ENCODE measurements at regions not wholly inside any gene's neighbourhood (a gene's known extent, or its start where the extent isn't known, plus 50 kb on each side); places are given as distances from the start of the nearest gene placed in this dataset.
"Not testable (repeated sequence)": the region's sequence is repeated elsewhere in the genome, so short reads cannot be mapped to it uniquely, and the experiment has no call there.

GRCh38 chr1:112840631-112841624 is 115.1 kb downstream of the SLC16A1 start:
- H3K4me3 ChIP-seq: no peak overlapping the region
- H3K27ac ChIP-seq: peak overlapping the region in 5 of 8 donors; percentile 40 to 61 (median 50)
- 57 to 64% (median 63%) methylated on average over 7 of the region's 7 CpGs for WGBS, 5 donors
- intact Hi-C loops (cut with DNase I; ENCODE audit: low total_unique reads): no loop called here
- TF ChIP-seq POLR2A (IDR thresholded peaks at IDR 0.05) (no peak), POLR2AphosphoS5 (IDR thresholded peaks at IDR 0.05) (no peak)
- TF ChIP-seq, protein P1, sequence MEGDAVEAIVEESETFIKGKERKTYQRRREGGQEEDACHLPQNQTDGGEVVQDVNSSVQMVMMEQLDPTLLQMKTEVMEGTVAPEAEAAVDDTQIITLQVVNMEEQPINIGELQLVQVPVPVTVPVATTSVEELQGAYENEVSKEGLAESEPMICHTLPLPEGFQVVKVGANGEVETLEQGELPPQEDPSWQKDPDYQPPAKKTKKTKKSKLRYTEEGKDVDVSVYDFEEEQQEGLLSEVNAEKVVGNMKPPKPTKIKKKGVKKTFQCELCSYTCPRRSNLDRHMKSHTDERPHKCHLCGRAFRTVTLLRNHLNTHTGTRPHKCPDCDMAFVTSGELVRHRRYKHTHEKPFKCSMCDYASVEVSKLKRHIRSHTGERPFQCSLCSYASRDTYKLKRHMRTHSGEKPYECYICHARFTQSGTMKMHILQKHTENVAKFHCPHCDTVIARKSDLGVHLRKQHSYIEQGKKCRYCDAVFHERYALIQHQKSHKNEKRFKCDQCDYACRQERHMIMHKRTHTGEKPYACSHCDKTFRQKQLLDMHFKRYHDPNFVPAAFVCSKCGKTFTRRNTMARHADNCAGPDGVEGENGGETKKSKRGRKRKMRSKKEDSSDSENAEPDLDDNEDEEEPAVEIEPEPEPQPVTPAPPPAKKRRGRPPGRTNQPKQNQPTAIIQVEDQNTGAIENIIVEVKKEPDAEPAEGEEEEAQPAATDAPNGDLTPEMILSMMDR (IDR thresholded peaks at IDR 0.05 in 8 of 11, conservative IDR thresholded peaks at IDR 0.05 in 3 of 11): no peak
- no peaks in the 10 kb centered on the region for H3K36me3 ChIP-seq
- DNase-seq: no peak
- H3K27me3 ChIP-seq (replicated peaks in 1 of 7): no peaks in the 10 kb centered on the region
- peaks cover 4 to 38% (median 27%) of the 10 kb centered on the region in 6 donors for H3K4me1 ChIP-seq
- H3K9me3 ChIP-seq: no peaks in the 10 kb centered on the region

- Histone ChIP-seq H3K27ac (no peak overlapping the region), H3K4me3 (no peak overlapping the region), H3K4me1 (peaks cover 4 to 21% (median 17%) of the 10 kb centered on the region in 6 donors), H3K27me3 (replicated peaks in 1 of 7) (no peaks in the 10 kb centered on the region), H3K9me3 (no peaks in the 10 kb centered on the region), H3K36me3 (no peaks in the 10 kb centered on the region)
- no peak for TF ChIP-seq POLR2AphosphoS5 (IDR thresholded peaks at IDR 0.05)
- TF ChIP-seq POLR2A (IDR thresholded peaks at IDR 0.05): no peak
- TF ChIP-seq, protein P1 (IDR thresholded peaks at IDR 0.05 in 8 of 11, conservative IDR thresholded peaks at IDR 0.05 in 3 of 11): no peak
- intact Hi-C loops (cut with DNase I; ENCODE audit: low total_unique reads): no loop called here
- 45 to 62% (median 54%) methylated on average over 3 of the region's 3 CpGs for WGBS, 5 donors
- no peak for DNase-seq
Observed at GRCh38 chr1:112836642-112837041, 119.4 kb downstream of the SLC16A1 start.

DNA sequence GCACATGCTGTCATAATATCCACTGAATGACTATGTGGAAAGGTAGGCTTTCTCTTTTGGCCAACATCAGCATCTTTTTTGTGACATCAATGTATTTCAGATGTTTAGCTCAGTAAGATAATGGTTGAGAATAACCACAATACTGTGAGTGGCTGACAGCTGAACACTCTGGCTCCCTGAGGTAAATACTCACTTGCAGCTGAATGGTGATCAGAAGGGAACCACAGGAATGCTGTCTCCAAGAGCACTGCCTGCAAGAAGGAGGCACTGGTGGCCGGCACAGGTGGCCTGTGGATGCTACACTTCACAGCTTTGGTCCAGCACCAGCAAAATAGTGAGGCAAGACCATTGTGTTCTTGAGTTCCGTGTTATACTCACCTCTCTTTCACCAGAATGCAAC is 118.7 kb upstream of the PPM1J start:
- Histone ChIP-seq H3K4me1 (no peaks in the 10 kb centered on the region), H3K27ac (no peak overlapping the region), H3K9me3 (no peaks in the 10 kb centered on the region), H3K27me3 (replicated peaks in 1 of 7) (no peaks in the 10 kb centered on the region), H3K4me3 (no peak overlapping the region), H3K36me3 (no peaks in the 10 kb centered on the region)
- TF ChIP-seq POLR2AphosphoS5 (IDR thresholded peaks at IDR 0.05) (no peak), POLR2A (IDR thresholded peaks at IDR 0.05) (no peak)
- TF ChIP-seq, protein P1 (IDR thresholded peaks at IDR 0.05 in 8 of 11, conservative IDR thresholded peaks at IDR 0.05 in 3 of 11): no peak
- intact Hi-C loops (cut with DNase I; ENCODE audit: low total_unique reads): no loop called here
- WGBS, 5 donors: 83 to 93% (median 90%) methylated on average over 2 of the region's 2 CpGs
- DNase-seq: no peak

- 72 to 79% (median 75%) methylated on average over 8 of the region's 8 CpGs for WGBS, 5 donors
- H3K27ac ChIP-seq; H3K9me3 ChIP-seq; H3K4me1 ChIP-seq; H3K36me3 ChIP-seq; DNase-seq; intact Hi-C loops (cut with DNase I; ENCODE audit: low total_unique reads); H3K4me3 ChIP-seq; H3K27me3 ChIP-seq (replicated peaks in 1 of 7): not testable (repeated sequence)
Observed at GRCh38 chr1:112832259-112832658, 117.1 kb upstream of the PPM1J start.

GRCh38 chr1:112829691-112830090 is 114.6 kb upstream of the PPM1J start:
- intact Hi-C loops (cut with DNase I; ENCODE audit: low total_unique reads); H3K4me3 ChIP-seq; H3K27me3 ChIP-seq (replicated peaks in 1 of 7); H3K9me3 ChIP-seq; H3K27ac ChIP-seq; H3K4me1 ChIP-seq; H3K36me3 ChIP-seq; DNase-seq: not testable (repeated sequence)
- WGBS, 5 donors: 81 to 100% (median 91%) methylated on average over 3 of the region's 3 CpGs
